ENCODE measurements at regions not wholly inside any gene's neighbourhood (a gene's known extent, or its start where the extent isn't known, plus 50 kb on each side); places are given as distances from the start of the nearest gene placed in this dataset.
"Not testable (repeated sequence)": the region's sequence is repeated elsewhere in the genome, so short reads cannot be mapped to it uniquely, and the experiment has no call there.

DNA sequence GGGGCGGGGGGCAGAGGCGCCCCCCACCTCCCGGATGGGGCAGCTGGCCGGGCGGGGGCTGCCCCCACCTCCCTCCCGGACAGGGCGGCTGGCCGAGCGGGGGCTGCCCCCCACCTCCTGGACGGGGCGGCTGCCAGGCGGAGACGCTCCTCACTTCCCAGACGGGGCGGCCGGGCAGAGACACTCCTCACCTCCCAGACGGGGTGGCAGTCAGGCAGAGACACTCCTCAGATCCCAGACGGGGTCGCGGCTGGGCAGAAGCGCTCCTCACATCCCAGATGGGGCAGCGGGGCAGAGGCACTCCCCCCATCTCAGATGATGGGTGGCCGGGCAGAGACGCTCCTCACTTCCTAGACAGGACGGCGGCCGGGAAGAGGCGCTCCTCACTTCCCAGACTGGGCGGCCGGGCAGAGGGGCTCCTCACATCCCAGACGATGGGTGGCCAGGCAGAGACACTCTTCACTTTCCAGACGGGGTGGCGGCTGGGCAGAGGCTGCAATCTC is 240.1 kb downstream of the NPIPA7 start:
- not testable (repeated sequence) for DNase-seq (ENCODE audit: low read depth in 2 of 2)

DNA sequence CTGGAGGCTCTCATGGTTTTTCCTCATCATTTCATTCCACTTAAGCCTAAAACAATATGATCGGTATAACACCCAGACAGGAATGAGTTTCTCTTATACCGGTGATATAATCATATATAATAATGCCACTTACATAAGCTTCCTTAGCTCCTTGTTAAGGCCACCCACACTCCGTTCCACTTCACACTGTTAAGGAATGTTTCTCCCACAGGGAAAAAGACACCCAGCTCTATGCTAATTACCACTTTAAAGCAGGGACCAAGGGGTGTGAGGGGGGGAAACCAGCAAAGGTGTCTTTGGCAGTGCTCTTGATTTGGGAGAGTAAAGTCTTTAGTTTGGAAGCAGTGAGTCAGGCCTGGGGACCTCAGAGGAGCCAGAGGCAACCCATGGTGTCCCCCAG is 245.4 kb downstream of the NPIPA7 start:
- DNase-seq (ENCODE audit: low read depth in 2 of 2), result not testable (repeated sequence)

DNA sequence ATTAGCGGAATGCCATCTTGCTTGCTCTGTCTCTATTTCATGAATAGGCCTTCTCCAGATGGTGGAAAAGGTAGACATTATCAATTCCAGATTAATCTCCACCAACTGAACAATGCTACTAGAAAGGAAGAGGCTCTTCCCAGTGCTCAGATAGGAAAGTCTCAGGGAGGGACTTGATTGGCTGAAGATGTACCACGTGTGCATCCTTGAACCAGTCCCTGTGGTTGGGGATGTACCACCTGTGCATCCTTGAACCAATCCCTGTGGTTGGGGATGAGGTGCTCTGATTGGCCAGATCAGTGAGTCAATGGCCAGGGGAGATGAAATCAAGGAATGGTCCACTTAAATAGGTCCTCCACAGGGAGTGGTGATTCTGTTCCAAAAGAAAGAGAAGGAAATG is 246.2 kb downstream of the NPIPA7 start:
- not testable (repeated sequence) for DNase-seq (ENCODE audit: low read depth in 2 of 2)

DNA sequence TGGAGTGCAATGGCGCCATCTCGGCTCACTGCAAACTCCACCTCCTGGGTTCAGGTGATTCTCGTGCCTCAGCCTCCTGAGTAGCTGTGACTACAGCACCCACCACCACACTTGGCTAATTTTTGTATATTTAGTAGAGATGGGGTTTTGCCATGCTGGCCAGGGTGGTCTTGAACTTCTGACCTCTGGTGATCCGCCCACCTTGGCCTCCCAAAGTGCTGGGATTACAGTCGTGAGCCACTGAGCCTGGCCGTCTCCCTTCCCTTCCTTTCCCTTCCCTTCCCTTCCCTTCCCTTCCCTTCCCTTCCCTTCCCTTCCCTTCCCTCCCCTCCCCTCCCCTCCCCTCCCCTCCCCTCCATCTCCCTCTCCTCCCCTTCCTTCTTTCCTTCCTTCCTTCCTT is 248.9 kb downstream of the NPIPA7 start:
- DNase-seq (ENCODE audit: low read depth in 2 of 2), result not testable (repeated sequence)

DNA sequence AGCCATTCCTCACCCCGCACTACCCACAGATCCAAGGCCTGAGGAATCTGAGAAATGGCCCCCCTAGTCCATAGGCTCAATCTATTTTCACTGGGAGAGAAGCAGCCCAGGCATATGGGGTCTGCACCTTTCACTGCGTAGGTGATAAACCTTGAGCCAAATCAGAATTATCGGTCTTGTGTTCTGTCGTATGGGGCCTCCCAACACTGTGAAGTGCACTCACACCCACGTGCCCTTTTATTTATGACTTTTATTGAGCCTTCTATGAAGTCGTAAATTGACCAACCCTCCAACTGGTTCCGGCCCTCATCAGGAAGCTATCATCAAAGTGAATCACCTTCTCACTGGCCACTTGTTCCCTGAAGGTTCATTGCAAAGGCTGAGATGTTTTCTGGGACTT is 259.3 kb downstream of the NPIPA7 start:
- not testable (repeated sequence) for DNase-seq (ENCODE audit: low read depth in 2 of 2)

DNA sequence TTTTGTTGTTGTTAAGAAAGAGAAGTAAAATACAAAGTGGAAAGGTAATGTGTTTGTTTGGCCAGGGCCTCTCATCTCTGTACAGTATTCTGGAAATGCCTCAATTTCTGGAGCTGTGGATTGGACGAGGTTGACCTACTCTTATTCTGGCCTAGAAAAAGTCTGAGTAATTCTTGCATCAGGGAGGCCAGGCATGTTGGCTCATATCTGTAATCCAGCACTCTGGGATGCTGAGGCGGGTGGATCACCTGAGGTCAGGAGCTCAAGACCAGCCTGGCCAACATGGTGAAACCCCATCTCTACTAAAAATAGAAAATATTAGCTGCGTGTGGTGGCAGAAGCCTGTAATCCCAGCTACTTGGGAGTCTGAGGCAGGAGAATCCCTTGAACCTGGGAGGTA is 259.8 kb downstream of the NPIPA7 start:
- not testable (repeated sequence) for DNase-seq (ENCODE audit: low read depth in 2 of 2)

DNA sequence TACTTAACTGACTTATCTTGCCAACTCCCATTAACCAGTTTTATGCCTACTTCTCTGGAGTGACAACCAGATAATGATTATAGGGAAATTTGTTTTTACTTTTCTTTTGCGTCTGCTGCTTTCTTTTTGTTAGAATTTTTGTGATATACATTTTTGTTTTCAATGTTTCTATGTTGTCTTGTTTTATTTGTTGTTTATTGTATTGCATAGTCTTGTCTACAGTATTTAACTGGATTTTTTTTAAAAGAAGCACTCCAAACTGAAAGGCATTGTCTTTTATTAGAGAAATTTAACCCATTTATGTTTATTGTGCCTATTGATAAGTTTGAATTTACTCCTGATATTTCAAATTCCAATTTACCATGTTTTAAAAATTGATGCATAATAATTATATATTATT is 264.9 kb downstream of the NPIPA7 start:
- not testable (repeated sequence) for DNase-seq (ENCODE audit: low read depth in 2 of 2)

DNA sequence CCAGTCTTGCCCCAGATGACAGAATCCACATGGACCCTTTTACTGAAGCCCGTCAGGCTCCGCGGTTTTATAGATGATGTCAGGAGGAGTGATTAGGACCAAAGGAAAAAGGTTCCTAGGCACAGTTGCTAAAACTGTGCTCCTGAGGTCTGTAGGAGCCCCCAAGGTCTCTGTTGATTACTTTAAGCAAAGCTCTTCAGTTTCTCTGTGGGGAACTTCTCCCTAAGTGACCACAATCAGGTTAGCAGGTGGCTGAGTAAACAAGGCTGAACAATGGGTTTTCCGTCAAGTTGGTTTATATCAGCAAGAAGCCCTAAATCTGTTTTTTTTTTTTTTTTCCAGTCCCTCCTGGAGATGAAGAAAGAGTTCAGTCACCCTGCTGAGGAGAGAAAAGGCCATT is 269.1 kb downstream of the NPIPA7 start:
- not testable (repeated sequence) for DNase-seq (ENCODE audit: low read depth in 2 of 2)

DNA sequence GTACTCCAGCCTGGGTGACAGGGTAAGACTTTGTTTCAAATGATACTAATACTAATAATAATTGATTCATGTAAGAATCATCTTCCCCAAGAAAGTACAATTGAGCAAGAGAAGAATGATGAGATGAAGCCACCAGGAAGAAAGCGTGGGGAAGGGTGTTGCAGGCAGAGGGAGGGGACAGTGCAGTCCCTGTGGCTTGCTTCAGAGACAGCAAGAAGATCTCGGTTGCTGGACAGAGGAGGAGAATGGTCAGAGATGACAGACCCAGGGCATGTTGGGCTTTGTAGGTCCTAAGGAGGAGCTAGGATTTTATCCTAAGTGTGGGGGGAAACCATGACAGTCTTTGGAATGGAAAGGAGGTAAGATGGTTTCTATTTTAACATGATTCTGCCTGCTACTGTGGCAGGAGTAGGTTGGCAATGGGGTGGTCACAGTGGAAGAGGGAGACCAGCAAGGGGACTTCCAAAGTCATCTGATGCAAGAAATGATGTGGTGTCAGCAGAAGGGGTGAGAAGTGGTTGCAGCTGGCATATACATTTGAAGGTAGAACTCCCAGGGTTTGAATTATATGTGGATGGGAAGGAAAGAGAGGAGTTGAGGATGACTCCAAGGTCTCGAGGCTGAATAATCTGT is 293.4 kb downstream of the NPIPA7 start:
- DNase-seq (ENCODE audit: low read depth in 2 of 2), result not testable (repeated sequence)

DNA sequence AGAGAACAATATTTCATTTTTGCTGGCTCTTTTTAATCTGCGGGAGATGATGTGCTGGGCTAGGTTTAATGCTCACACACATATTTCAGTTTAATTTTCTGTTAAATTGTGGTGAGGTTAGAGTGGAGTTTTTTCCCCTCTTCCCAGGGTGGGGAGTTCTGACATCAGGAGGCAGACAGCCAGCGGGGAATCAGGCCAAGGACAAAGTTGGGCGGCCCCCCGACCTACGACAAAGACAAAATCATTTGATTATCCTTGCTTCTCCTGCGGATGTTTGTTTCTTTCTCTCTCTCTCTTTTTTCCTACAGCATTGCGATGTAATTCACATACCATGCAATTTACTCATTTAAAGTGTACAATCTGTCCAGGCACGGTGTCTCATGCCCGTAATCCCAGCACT is 295.9 kb downstream of the NPIPA7 start:
- DNase-seq (ENCODE audit: low read depth in 2 of 2), result not testable (repeated sequence)

DNA sequence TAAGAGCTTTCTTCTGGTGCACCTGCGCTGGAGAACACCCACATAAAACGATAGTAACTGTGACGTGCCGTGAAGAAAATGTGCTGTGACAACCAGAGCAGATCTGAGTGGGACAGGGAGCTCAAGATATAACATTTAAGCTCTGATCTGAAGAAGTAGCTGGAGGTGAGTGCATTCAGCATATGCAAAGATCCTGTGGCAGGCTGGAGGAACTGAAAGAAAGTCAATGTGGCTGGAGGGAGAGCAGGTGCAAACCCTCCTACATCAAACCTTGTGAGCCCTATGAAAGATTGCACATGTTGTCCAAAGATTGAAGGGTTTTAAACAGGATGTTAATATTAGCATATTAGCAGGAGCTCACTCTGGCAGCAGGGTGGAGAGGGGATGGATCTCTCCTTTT is 342.9 kb downstream of the NPIPA7 start:
- DNase-seq (ENCODE audit: low read depth in 2 of 2), result not testable (repeated sequence)

DNA sequence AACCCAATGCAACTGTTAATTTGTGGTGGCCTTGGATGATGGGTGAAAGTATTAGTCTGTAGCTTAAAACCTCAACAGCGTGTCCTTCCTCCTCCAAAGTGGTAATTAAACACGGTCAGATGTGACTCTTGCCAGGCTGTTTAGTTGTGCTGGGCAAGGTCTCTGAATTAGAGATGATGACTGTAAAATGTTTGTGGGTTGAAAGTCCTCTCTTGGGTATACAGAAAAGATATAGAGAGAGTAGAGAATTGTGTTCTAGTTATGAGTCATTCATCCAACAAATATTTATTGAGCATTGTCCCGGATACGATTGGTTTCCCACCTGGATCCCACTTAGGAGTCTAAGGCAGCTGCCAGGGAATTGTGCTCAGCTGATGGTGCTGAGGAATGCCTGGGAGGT is 343.7 kb downstream of the NPIPA7 start:
- DNase-seq (ENCODE audit: low read depth in 2 of 2), result not testable (repeated sequence)

DNA sequence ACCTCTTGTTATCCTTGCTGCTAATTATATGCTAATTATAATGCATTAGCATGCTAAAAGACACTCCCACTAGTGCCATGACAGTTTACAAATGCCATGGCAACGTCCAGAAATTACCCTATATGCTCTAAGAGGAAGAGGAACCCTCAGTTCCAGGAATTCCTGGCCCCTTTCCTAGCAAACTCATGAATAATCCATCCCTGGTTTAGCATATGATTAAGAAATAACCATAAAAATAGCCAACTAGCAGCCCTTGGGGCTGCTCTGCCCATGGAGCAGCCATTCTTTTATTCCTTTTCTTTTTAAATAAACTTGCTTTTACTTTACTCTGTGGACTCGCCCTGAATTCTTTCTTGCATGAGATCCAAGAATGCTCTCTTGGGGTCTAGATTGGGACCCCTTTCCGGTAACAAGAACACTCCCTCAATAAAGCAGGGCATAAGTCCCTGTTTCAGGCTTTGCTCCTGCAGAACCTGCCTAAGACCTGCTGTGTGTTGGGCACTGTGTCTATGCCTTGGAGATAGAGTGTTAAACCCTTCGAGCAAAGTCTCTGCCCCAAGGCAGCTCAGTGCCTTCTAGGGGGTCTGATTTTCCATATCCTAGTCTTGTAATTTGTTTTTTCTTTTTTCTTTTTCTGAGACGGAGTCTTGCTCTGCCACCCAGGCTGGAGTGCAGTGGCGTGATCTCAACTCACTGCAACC is 345.0 kb downstream of the NPIPA7 start:
- not testable (repeated sequence) for DNase-seq (ENCODE audit: low read depth in 2 of 2)

DNA sequence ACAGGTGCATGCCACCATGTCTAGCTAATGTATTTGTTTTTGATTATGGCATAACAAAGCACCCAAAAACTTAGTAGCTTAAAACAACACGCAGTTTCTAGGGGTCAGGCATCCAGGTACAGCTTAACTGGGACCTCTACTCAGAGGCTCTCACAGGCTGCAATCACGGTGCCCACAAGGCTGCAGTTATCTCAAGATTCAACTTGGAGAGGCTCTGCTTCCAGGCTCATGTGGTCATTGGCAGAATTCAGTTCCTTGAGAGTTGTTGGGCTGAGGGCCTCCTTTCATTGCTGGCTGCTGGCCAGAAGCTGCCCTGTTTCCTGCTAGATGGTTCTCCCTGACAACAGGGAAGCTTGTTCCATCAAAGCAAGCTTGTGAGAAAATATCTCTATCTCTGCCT is 348.1 kb downstream of the NPIPA7 start:
- DNase-seq (ENCODE audit: low read depth in 2 of 2), result not testable (repeated sequence)

DNA sequence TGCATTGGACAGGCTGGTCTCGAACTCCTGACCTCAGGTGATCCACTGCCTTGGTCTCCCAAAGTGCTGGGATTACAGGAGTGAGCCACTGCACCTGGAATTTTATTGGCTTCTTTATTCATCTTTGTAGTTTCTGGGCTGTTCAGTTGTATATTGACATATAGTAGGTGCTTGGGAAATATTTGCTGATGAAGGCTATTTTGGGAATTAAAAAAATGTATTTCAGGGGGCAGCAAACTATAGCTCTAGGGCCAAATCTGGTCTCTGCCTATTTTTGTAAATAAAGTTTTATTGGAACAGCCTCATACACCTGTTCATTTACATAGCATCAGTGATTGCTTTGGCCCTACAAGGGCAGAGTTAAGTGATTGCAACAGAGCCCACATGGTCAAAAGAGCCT is 363.6 kb downstream of the NPIPA7 start:
- DNase-seq (ENCODE audit: low read depth in 2 of 2), result not testable (repeated sequence)

DNA sequence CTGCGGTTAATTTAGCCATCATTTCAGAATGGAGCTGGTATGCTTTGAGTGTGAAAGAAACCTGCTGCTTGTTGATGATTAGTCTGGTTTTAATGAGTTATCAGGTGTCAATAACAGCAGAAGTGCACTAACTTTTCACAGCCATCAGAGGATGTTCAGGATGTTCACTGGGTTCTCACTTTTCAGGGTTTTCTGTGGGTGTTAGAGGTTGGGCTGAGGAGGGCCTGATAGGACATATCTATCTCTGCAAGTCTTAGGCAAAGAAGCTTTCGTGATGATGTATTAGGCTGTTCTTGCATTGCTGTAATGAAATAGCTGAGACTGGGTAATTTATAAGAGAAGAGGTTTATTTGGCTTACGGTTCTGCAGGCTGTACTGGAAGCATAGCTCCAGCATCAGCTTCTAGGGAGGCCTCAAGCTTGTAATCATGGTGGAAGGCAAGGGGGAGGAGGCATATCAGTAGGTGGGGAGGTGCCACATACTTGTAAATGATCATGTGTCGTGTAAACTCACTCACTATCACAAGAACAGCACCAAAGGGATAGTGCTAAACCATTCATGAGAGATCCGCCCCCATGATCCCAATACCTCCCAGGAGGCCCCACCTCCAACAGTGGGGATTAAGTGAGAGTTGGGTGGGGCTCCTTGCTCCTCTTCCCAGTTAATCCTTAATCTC is 376.2 kb downstream of the NPIPA7 start:
- DNase-seq (ENCODE audit: low read depth in 2 of 2), result not testable (repeated sequence)

DNA sequence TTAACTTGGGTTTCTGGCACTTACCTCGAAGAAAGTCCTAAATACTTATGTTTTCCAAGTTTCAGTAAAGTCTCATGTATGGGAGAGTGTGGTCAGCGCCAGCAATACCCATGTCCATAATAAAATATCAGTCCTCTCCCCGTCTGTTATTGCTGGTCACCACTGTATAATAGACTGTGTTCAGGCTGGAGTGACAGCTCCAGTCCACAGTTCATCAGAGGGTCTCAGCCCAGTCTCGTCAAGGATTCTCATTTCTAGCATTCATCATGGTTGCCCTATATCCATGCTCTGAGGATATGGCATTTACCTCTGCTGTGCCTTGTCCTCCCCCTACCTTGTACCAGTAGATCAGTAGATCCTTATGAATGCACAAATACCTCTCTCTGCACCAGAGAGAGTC is 384.5 kb downstream of the NPIPA7 start:
- no peak for DNase-seq (ENCODE audit: low read depth in 2 of 2)

DNA sequence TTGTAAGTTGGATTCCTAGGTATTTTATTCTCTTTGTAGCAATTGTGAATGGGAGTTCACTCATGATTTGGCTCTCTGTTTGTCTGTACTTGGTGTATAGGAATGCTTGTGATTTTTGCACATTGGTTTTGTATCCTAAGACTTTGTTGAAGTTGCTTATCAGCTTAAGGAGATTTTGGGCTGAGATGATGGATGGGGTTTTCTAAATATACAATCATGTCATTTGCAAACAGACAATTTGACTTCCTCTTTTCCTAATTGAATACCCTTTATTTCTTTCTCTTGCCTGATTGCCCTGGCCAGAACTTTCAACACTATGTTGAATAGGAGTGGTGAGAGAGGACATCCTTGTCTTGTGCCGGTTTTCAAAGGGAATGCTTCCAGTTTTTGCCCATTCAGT is 391.8 kb downstream of the NPIPA7 start:
- DNase-seq (ENCODE audit: low read depth in 2 of 2), result not testable (repeated sequence)

DNA sequence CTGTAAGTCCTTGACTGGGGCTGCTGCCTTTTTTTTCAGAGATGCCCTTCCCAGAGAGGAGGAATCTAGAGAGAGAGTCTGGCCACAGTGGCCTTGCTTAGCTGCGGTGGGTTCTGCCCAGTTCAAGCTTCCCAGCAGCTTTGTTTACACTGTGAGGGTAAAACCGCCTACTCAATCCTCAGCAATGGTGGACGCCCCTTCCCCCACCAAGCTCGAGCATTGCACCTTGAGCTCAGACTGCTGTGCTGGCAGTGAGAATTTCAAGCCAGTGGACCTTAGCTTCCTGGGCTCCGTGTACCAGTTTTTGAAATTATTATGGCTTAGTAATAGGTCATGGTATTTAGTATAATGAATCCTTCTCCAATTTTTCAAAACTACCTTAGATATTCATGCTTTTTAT is 395.4 kb downstream of the NPIPA7 start:
- no peak for DNase-seq (ENCODE audit: low read depth in 2 of 2)

DNA sequence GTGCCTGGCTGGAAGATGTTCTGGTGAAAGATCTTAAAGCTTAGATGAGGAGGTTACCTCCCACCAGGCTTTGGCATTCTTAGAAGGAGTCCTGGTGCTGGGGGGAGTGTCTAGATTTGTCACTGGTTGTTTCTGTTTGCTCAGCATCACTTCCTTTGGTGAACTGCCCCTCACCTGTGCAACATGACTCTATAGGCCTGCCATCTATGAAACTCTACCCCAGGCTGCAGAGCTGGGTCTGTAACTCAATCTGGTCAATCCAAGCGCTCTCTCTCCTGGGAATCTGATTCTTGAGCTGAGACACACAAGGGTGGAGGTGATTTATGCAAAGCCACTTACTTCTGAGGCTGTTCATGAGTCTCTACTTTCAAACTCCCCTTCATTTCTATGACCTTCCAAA is 399.4 kb downstream of the NPIPA7 start:
- DNase-seq (ENCODE audit: low read depth in 2 of 2), result no peak

DNA sequence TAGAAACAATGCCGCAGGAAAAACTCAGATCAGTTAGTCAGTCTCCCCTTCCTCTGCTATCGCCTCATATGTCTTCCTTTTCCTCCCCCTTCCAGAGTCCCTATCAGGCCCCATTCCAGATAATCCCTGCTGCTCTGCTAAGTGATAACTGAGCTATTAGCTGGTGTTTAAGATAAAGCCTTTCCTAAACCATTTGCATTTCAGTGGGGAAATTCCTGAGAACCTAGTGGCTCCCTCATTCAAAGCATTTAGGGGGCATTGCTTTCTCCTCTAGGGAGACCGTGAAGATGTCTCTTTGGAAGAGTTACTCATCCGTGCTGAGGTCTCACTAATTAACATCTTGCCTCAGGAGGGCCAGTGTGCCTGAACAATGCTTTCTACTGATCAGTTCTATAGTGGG is 401.6 kb downstream of the NPIPA7 start:
- DNase-seq (ENCODE audit: low read depth in 2 of 2), result no peak

DNA sequence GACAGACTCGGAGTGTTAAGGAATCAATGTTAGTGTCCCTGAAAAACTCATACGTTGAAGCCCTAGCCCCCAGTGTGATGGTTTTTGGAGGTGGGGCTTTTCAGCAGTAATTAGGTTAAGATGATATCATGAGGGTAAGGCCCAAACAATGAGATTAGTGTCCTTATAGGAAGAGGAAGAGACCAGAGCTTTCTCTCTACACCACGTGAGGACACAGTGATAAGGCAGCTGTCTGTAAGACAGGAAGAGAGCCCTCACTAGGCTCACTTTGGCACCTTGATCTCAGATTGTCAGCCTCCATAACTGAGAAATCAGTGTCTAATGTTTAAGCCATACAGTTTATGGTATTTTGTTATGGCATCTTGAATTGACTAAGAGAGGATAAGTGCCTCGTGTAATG is 403.2 kb downstream of the NPIPA7 start:
- no peak for DNase-seq (ENCODE audit: low read depth in 2 of 2)

DNA sequence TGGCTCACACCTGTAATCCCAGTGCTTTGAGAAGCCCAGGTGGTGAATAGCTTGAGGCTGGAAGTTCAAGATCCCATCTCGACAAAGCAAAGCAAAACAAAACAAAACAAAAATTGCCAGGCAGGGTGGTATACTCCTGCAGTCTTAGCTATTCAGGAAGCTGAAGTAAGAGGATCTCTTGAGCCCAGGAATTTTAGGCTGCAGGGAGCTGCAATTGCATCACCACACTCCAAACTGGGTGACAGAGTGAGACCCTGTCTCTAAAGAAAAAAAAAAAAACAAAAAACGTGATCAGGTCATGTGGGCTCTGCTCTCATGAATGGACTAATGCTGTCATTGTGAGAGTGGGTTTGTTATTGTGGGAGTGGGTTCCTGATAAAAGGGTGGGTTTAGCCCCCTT is 409.1 kb downstream of the NPIPA7 start:
- DNase-seq (ENCODE audit: low read depth in 2 of 2), result no peak

All from stimulated activated CD8-positive, alpha-beta memory T cell treated with anti-CD3 and anti-CD28 coated beads, Interleukin-7, amount 100 ng/mL, for 4 hours (primary cell).